Glutamatergic neuron (in vitro differentiated cells): ENCODE measurements at regions not wholly inside any gene's neighbourhood (a gene's known extent, or its start where the extent isn't known, plus 50 kb on each side); places are given as distances from the start of the nearest gene placed in this dataset.
A peak's percentile ranks its signal among the peaks of the same experiment; 100 is the strongest.
"Not testable (repeated sequence)": the region's sequence is repeated elsewhere in the genome, so short reads cannot be mapped to it uniquely, and the experiment has no call there.

Experiments used
- DNase-seq: peaks from one replicate; pipeline ENCODE4 v3.0.0; 2022
- H3K27ac Mint-ChIP-seq: one replicate; pipeline ENCODE4 v1.8.0; 2020; ENCODE audit warnings: mild to moderate bottlenecking, mixed read lengths, inconsistent platforms; ENCODE audit not compliant: unreplicated experiment
- H3K27me3 Mint-ChIP-seq: one replicate; pipeline ENCODE4 v1.8.0; 2020; ENCODE audit warnings: mild to moderate bottlenecking, moderate library complexity, mixed read lengths, inconsistent platforms; ENCODE audit not compliant: unreplicated experiment
- H3K36me3 Mint-ChIP-seq: one replicate; pipeline ENCODE4 v1.8.0; 2020; ENCODE audit warnings: mild to moderate bottlenecking, mixed read lengths, inconsistent platforms; ENCODE audit not compliant: unreplicated experiment
- H3K4me1 Mint-ChIP-seq: one replicate; pipeline ENCODE4 v1.8.0; 2020; ENCODE audit warnings: mild to moderate bottlenecking, low read depth, mixed read lengths, inconsistent platforms; ENCODE audit not compliant: unreplicated experiment
- H3K4me3 Mint-ChIP-seq: one replicate; pipeline ENCODE4 v1.8.0; 2020; ENCODE audit warnings: mild to moderate bottlenecking, mixed read lengths, inconsistent platforms; ENCODE audit not compliant: unreplicated experiment
- H3K9me3 Mint-ChIP-seq: one replicate; pipeline ENCODE4 v1.8.0; 2020; ENCODE audit warnings: mild to moderate bottlenecking, moderate library complexity, mixed read lengths, inconsistent platforms; ENCODE audit not compliant: unreplicated experiment
- TF ChIP-seq, protein P1 (sequence below): fragments of 200-600 bp; sonication (generic); IDR thresholded peaks from one replicate; pipeline ENCODE4 v1.5.0; 2021; ENCODE audit not compliant: partially characterized antibody, unreplicated experiment

GRCh38 chr13:50174630-50175029 is 159.4 kb downstream of the KCNRG start:
- no peaks in the 10 kb centered on the region for H3K4me1 Mint-ChIP-seq
- no peak for DNase-seq
- H3K36me3 Mint-ChIP-seq: no peaks in the 10 kb centered on the region
- TF ChIP-seq, protein P1, sequence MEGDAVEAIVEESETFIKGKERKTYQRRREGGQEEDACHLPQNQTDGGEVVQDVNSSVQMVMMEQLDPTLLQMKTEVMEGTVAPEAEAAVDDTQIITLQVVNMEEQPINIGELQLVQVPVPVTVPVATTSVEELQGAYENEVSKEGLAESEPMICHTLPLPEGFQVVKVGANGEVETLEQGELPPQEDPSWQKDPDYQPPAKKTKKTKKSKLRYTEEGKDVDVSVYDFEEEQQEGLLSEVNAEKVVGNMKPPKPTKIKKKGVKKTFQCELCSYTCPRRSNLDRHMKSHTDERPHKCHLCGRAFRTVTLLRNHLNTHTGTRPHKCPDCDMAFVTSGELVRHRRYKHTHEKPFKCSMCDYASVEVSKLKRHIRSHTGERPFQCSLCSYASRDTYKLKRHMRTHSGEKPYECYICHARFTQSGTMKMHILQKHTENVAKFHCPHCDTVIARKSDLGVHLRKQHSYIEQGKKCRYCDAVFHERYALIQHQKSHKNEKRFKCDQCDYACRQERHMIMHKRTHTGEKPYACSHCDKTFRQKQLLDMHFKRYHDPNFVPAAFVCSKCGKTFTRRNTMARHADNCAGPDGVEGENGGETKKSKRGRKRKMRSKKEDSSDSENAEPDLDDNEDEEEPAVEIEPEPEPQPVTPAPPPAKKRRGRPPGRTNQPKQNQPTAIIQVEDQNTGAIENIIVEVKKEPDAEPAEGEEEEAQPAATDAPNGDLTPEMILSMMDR: no peak
- no peaks in the 10 kb centered on the region for H3K9me3 Mint-ChIP-seq
- peaks cover 3% of the 10 kb centered on the region for H3K27me3 Mint-ChIP-seq
- H3K4me3 Mint-ChIP-seq: no peak overlapping the region
- H3K27ac Mint-ChIP-seq: no peak overlapping the region

- no peak overlapping the region for H3K27ac Mint-ChIP-seq
- H3K4me3 Mint-ChIP-seq: no peak overlapping the region
- no peaks in the 10 kb centered on the region for H3K9me3 Mint-ChIP-seq
These were observed 164.7 kb downstream of the KCNRG start for GRCh38 chr13:50179977-50180376.

GRCh38 chr13:50185769-50186763 is 170.8 kb downstream of the KCNRG start:
- H3K4me1 Mint-ChIP-seq, H3K9me3 Mint-ChIP-seq, H3K27me3 Mint-ChIP-seq, DNase-seq: not testable (repeated sequence)
- peak overlapping the region; percentile 59 for H3K27ac Mint-ChIP-seq
- peak overlapping the region; percentile 74 for H3K4me3 Mint-ChIP-seq
- H3K36me3 Mint-ChIP-seq: peaks cover 10% of the 10 kb centered on the region

More at GRCh38 chr13:50179977-50180376, 164.7 kb downstream of the KCNRG start:
- TF ChIP-seq, protein P1: no peak
- peaks cover 3% of the 10 kb centered on the region for H3K36me3 Mint-ChIP-seq
- peaks cover 3% of the 10 kb centered on the region for H3K27me3 Mint-ChIP-seq
- no peaks in the 10 kb centered on the region for H3K4me1 Mint-ChIP-seq
- no peak for DNase-seq

GRCh38 chr13:50187352-50188029 is 172.2 kb downstream of the KCNRG start:
- TF ChIP-seq, protein P1: no peak
- H3K4me1 Mint-ChIP-seq: peaks cover 6% of the 10 kb centered on the region
- no peak for DNase-seq
- H3K36me3 Mint-ChIP-seq: peaks cover 10% of the 10 kb centered on the region
- peaks cover 1% of the 10 kb centered on the region for H3K27me3 Mint-ChIP-seq
- no peak overlapping the region for H3K27ac Mint-ChIP-seq
- H3K9me3 Mint-ChIP-seq: peaks cover 7% of the 10 kb centered on the region
- H3K4me3 Mint-ChIP-seq: no peak overlapping the region

GRCh38 chr13:50188696-50189095 is 173.5 kb downstream of the KCNRG start:
- TF ChIP-seq, protein P1: no peak
- no peak for DNase-seq
- Mint-ChIP-seq H3K4me3 (no peak overlapping the region), H3K36me3 (peaks cover 10% of the 10 kb centered on the region), H3K9me3 (peaks cover 7% of the 10 kb centered on the region), H3K27ac (no peak overlapping the region), H3K4me1 (peaks cover 6% of the 10 kb centered on the region), H3K27me3 (peaks cover 1% of the 10 kb centered on the region)
